ENCODE measurements at regions not wholly inside any gene's neighbourhood (a gene's known extent, or its start where the extent isn't known, plus 50 kb on each side); places are given as distances from the start of the nearest gene placed in this dataset.
"Not testable (repeated sequence)": the region's sequence is repeated elsewhere in the genome, so short reads cannot be mapped to it uniquely, and the experiment has no call there.

DNA sequence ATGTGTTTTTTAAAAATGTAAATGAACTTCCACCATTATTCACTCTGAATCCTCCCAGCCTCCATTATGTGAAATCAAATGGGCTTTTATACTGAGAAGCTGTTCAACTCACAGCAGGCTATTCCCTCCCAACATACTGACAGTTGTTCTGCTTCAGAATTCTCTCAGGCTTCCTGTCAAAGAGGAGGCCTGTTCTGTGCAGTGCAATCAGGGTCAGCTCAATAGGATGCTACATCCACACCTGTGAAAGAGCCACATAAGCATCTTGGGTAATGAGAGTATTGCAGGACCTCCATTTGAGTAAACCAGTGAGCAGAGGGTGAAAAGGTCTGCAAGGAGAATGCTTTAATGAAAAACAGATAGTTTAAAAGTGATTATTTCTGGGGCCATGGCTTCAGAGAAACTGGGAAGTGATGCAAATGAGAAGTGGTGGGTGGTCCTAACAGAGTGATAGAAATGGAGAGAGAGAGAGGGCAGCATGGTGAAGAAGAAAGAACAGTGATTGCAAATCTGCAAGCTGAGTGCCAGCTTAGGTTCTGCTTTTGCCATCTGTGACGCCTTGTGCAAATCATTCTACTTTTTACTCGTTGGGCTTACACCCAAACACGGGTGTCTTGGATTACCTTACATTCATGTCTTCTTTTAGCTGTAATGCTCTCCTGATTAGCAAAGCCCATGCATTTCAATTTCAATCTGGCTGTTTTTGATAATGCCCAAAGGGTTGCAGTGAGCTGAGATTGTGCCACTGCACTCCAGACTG, 202.5 kb upstream of the NMUR2 start:
- no peak for DNase-seq (ENCODE audit: low spot score)

DNA sequence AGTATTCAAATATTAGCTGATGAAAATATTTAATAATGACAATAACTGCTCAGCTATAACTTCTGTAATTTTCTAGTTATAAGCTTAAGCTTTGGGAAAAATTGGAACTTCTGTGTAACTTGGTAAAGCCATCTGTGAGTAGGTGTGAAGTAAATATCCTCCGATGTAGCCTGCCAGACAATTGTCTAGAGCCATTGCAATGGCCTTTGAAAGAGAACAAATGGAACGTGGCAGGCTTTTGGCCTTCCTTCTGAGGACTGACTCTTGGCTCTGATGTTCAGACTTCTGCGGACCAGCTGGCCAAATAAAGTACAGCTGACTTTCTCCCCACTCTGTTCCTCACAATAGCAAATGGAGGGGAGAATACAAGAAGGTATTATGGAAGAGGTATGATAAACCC, 203.4 kb upstream of the NMUR2 start:
- DNase-seq (ENCODE audit: low spot score), result no peak

DNA sequence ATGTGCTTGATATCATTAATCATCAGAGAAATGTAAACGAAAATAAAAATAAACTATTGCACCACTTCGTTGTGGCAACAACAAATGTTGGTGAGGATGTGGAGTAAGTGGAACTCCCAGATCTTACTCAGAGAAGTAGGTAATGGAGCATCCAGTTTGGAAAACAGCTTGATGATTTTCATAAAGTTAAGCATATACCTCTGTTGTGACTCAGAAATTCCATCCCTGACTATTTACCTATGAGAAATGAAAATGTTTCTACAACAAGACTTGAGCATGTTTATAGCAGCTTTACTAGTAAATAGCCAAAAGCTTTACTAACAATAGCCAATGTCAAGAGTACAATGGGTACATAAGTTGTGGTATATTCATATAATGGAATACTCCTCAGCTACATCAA, 214.7 kb upstream of the NMUR2 start:
- DNase-seq (ENCODE audit: low spot score), result no peak

DNA sequence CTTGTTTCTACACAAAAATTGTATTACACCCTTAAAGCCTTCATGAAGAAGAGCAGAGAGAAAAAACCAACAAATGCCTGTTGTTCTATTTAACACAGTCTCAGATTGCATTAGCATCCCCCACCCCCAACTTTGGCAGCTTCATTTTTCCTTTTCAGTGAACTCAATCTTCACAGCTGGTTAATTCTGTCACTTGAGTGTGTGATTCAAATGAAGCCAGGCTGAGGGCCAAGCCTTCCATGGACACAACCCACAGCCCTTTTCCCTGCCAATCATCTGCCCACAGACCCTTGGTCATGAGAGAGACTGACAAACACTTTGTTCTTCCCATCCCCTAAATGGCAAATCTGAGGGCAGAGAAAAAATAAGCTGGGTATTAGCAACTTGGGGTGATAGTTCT, 217.5 kb upstream of the NMUR2 start:
- no peak for DNase-seq (ENCODE audit: low spot score)

DNA sequence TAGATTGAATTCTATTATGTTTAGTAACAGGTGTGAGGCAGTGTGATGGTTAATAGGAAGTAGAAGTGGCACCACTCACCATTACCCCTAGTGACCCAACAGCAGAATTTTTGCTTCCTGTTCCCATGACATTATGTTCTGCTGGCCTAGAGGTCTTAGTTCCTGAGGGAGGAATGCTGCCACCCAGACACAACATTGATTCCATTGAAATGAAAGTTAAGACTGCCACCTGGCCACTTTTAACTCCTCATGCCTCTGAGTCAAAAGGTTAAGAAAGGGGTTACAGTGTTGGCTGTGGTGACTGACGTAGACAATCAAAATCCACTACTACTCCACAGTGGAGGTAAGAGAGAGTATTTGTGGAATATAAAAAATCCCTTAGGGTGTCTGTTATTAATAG, 218.9 kb upstream of the NMUR2 start:
- DNase-seq (ENCODE audit: low spot score), result no peak

DNA sequence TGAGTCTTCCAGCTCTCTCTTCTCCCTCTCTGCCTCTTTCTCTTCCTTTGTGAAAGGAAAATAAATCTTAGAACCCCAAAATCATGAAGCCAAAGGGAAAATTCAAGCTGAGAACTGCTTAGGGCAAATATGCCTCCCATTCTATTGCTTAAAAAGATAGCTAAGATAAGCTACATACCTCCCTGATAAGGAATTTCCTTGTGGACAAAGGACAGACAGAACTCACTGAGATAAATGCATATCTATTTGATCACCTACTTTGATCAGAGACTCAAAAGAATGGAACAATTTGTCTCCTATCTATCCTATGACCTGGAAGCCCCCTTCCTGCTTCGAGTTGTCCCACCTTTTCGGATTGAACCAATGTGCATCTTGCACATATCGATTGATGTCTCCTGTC, 220.6 kb upstream of the NMUR2 start:
- no peak for DNase-seq (ENCODE audit: low spot score)

DNA sequence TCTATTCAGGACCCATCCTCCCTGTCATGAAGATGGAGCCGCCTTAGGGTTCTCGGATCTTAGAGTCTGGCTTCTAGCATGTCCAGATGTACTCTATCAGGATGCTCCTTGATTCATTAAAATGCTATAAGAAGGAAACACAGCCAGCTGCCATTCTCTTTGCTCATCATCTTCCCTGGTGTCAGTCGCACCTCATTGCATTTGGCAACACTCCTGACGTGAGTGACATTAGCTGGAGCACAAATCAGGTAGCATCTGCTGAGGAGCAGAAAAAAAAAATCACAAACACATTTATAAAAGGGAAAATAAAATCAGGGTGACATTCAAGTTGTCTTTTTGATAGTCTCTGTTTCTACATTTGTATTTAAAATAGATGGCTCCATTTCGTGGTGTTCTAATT, 226.1 kb upstream of the NMUR2 start:
- no peak for DNase-seq (ENCODE audit: low spot score)

DNA sequence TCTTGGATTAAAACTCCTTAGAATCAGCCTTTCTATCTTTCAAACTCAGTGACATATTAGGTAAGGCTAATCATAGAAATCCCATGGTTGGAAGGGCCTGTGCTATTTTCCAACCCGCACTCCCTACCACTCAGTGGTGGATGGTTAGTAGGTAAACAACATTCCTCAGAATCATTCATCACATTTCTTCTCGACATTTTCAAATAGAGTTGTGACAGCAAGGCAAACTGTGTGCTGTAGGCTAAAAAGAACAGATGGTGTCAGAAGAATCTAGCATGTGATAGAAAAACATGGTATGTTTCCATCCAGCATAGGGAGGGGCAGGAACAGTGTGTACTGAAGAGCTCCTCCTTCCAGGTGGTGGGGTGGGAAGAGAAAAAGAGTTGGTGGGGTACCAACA, 227.3 kb upstream of the NMUR2 start:
- no peak for DNase-seq (ENCODE audit: low spot score)

DNA sequence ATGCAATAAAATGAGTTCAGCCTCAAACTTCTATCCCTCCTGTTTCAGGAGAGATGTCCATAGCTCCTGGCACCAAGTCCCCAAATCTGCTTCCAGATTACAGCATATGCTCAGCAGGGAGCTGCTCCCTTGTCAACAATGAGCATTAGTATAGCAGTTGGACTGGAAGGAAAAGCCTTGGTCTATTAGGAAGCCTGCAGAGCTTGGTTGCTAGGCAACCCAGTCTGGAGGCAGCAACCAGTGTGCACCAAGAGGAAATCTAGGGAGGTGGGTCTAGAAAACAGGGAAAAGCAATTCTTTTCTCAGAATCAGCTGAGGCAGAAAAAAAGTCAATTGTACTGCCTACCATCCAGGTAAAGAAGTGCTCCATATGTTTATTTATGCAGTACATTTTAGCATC, 229.5 kb upstream of the NMUR2 start:
- DNase-seq (ENCODE audit: low spot score), result no peak

DNA sequence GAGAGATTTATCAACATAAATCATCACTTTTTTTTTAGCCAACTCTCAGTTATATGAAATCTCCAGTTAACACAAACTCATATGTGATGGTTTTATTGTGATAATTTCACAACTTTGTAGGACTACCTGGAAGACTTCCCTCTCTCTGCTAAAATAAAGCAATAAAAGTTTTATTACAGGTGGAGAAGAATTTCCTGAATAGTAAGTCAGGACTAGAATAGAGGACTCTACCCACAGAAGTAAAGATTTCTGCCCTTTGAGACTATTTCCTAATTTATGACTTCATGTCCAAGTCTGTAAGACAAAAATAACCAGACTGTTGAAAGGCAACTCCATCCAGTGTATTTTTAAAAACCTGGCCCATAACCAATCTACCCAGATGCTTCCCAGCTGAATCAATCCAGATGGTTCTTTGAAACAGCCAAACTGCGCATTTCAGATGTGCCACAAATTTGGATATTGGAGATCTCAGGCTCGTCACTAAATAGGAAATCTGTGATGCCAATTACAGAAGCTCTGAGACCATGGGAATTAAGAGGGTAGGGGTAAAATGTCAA, 234.0 kb upstream of the NMUR2 start:
- no peak for DNase-seq (ENCODE audit: low spot score)

DNA sequence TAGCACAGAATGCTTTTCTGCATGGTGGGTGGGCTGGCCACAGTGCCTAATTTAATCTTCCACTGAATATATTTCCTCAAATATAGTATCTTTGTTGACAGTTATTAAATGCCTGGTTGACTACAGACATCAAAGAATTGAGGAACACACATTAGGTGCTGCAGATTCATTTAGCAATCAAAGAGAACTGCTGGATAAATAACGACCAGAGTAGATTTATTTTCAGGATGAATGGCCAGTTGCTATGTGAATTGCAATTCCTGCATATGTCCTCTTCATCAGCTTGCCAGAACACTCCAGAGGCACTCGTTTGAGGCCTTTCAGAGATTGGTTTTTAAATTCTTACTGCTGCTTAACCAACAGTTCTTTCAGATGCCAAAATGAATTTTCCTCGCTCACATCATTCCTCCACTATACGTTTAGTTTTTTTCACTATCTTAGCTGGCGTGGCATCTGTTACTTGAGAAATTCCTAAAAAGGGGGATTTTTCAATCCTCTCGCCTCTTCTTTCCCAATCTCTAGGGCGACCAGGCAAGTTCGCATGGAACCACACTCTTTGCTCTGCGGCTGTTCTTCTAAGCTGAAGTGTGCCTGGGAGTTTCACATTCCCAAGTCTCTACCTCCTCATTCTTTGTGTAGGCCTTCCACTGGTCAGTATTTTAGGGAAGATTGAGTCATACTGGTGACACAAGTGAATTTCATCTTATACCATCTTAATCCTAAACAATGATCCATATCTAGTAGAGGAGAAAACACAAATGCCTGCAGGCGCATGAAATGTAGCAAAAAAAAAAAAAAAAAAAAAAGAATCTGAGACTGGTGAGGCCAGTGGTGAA, 237.1 kb upstream of the NMUR2 start:
- no peak for DNase-seq (ENCODE audit: low spot score)

DNA sequence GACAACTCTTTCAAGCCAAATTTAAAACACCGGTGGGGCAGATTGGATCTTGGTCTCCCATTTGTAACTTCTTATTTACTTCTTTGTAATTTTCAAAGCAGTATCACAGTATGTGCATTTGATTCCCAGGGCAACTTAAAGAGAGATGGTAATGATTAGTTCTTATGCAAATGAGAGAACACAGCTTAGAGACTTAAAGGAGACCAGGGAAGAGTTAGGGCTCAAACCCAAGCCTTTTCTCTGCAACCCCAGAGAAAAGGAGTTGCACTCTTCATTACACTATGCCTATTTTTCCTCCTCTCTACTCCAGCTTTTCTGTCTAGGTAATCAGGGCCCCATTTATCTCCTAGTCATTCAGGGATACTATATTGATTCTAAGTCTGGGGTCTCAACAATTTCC, 237.8 kb upstream of the NMUR2 start:
- DNase-seq (ENCODE audit: low spot score), result no peak

DNA sequence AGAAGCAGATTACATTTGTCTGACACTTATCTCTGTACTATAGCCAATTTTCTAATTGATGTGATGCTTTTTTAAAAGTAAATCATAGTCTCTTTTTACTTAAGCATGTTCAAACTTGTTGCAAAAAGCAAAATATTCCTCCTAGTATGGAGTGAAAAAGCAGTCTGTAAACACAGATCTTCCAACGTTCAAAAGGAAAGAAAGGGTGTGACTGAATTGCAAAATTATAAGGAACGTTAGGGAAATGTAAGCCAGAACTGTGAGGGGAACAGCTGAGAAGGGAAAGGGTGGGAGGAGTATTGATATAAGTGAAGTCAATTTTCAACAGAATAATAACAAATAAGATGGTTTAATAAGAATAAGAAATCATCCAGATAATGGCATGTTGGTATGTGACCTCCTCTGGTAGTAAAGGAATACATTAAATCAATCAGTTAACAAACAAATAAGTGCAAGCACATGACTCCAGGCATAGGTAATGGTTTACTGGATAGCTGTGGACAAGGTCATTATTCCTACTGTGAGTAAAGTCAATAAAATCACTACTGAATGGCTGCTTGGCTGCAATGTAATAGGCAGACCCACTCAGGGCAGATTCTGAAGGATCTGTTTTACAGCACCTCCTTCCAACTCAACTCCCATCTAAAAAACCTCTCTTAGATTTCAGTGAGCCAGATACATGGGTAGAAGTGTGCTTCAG, 239.1 kb upstream of the NMUR2 start:
- no peak for DNase-seq (ENCODE audit: low spot score)

DNA sequence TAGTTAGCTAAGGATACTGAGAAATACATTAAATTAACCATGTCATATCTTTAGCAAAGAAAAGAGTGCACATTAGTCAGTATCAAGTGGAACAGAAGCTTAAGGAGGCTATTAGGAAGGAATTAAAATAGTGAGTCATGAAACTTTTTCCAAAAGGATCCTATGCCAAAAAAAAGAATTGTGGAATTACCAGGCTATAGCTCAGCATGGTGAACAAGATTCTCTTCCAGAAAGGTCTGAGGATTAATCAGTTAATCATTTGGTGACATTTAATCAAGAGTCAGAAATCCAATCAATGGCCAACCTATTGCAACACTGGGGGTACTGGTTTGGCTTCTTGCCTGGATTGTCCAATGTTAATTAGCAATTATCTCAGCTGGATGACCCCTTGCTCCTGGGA, 244.5 kb upstream of the NMUR2 start:
- DNase-seq (ENCODE audit: low spot score), result no peak

DNA sequence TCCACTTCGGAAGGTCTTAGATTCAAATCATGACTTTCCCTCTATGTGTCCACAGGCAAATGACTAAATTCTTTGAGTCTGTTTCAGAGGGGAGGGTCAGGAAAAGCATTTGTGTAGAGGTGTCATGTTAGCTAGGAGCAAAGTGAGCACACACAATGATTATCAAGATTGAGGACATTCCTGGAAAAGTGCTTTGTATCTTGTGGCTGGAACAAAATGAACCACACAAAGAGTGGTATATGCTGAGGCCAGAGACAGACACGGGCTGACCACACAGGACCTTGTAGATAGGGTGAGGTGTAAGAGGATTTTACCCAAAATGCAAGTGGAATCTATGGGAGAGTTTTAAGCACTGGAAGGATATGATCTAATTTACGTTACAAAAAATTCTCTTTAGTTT, 245.3 kb upstream of the NMUR2 start:
- no peak for DNase-seq (ENCODE audit: low spot score)

DNA sequence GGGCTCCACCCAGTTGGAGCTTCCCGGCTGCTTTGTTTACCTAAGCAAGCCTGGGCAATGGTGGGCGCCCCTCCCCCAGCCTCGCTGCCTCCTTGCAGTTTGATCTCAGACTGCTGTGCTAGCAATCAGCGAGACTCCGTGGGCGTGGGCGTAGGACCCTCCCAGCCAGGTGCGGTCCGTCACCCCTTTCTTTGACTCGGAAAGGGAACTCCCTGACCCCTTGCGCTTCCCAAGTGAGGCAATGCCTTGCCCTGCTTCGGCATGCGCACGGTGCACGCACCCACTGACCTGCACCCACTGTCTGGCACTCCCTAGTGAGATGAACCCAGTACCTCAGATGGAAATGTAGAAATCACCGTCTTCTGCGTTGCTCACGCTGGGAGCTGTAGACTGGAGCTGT, 254.4 kb upstream of the NMUR2 start:
- DNase-seq (ENCODE audit: low spot score), result not testable (repeated sequence)

DNA sequence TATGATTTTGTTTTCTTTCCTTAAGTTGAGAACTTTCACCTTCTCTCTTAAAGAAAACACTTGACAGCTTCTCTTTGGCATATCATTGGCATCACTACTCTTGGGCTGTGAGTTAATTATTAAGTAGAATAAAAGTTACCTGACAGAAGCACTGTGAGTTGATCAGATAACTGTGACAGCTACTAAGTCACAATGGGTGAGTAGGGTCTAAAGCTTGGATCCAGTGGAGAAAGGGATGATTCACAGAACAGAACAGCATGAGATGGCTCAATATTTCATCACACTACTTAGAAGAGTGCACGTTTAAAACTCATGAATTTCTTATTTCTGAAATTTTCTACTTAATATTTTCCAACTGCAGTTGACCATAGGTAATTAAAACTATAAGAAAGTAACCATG, 268.5 kb upstream of the NMUR2 start:
- DNase-seq (ENCODE audit: low spot score), result no peak

DNA sequence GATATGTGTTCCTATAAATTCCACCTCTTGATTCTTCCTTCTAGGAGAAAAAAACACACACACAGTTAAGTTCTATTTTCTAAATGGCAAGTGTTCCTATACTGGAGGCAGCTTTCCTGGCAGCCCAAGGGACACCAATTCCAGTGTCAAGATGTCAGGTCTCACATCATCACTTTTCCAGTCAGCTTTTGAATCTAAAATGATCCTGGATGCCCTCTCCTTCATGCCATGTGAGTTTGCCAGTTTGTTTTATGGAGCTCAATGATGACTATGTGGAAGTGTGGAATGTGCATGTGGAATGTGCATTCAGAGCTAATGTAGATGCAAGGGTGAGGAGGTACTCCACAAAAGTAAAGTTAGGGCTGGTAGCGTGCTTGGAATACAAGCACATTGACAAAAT, 269.3 kb upstream of the NMUR2 start:
- no peak for DNase-seq (ENCODE audit: low spot score)

DNA sequence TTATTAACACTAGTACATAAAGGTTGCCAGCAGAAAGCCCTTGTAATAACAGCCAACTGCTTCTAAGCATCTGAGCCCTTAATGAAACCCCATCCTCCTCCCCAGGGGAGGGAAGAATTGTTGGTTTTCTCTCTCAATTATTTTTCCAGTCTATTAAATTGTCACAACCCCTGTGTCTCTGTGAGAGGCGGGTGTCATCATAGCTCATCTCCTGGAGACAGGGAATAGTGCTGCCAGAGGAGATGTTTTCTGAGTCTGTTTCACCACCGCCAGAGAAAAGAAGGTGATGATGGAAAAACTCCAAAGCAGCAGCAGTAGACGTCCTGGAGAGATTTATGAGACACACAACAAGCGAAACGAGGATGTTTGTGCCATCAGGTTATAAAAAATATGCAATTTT, 271.1 kb upstream of the NMUR2 start:
- no peak for DNase-seq (ENCODE audit: low spot score)

DNA sequence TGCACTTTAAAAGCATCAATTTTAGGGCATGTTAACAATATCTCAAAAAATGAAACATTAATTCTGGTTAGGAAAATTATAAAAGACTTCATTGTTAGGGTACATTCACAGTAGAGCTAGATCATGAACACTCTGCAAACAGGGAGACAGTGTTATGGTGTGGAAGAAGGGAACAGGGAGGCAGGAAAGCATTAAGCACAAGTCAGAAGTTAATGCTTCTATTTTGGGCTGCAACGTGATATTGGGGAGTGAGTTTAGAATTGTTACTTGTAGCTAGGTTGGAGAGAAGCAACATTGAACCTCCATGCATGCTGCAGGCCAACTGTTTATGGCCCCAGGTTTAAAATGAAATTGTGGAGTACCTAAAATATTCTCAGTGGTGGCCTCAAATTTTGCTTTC, 278.1 kb upstream of the NMUR2 start:
- DNase-seq (ENCODE audit: low spot score), result no peak

DNA sequence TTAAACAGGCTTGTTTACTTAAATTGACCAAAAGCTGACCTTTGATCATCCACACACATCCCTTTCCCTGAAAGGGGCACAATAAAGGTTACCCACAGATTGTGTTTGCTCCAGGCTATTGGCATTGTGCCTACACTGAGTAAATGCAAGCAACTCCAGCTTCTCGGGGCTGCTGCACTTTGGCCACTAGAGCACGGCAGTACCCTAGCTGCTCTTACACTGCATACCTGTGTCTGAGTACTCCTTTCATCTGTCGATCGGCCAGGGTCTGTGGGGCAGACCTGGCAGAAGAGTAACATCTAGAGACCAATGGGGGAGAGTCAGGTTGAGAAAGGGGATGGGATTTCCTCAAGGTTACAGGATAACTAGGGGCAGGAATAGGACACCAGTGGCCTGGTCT, 281.9 kb upstream of the NMUR2 start:
- no peak for DNase-seq (ENCODE audit: low spot score)

DNA sequence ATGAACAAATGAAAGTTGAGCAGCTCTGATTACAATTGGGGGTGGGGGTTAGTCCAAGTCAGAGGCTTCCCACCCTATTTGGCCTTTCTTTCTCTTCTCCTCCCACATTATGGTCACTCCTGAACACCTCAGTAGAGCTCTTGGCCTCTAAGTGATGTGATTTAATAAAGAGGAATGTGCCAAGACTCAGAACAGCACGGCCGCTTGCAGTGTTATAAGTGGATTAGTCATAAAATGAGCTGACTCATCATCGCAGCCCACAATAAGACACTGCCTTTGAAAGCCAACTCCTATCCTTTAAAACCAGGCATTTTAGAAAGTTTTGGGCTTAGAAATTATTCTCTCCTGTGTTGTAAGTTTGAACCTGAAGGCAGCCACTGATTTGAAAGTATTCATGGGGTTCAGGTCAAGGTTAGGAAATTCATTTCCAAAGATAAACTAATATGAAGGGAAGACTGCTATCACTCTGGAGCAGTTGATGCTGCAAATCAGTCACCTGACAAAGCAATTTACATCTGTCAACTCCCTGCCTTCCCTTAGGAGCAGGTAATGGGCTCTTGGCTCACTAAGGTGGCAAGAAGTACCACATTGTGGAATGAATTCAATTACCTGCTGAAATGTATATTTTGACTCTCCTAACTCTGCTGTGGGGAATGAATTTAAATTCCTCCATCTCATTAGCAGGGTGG, 283.6 kb upstream of the NMUR2 start:
- peak; percentile 97 for DNase-seq (ENCODE audit: low spot score)

Data from A172 (cell line).